AG09309 (cell line): ENCODE measurements at regions not wholly inside any gene's neighbourhood (a gene's known extent, or its start where the extent isn't known, plus 50 kb on each side); places are given as distances from the start of the nearest gene placed in this dataset.
"Not testable (repeated sequence)": the region's sequence is repeated elsewhere in the genome, so short reads cannot be mapped to it uniquely, and the experiment has no call there.

ENCODE experiments used
- DNase-seq: peaks from one replicate; pipeline ENCODE4 v3.0.0-alpha.2; 2010; ENCODE audit warnings: low read depth
- H3K4me3 ChIP-seq: 2 replicates; pipeline ENCODE4 v1.5.1; 2011; ENCODE audit warnings: mild to moderate bottlenecking, low read depth, low read length, moderate library complexity; ENCODE audit not compliant: control insufficient read depth
- TF ChIP-seq, protein P1 (sequence below): IDR thresholded peaks from 2 replicates; pipeline ENCODE4 v1.5.1; 2011; ENCODE audit warnings: mild to moderate bottlenecking, low read depth, low read length, inconsistent platforms; ENCODE audit not compliant: insufficient read depth, control insufficient read depth; ENCODE audit errors: missing control alignments

DNA sequence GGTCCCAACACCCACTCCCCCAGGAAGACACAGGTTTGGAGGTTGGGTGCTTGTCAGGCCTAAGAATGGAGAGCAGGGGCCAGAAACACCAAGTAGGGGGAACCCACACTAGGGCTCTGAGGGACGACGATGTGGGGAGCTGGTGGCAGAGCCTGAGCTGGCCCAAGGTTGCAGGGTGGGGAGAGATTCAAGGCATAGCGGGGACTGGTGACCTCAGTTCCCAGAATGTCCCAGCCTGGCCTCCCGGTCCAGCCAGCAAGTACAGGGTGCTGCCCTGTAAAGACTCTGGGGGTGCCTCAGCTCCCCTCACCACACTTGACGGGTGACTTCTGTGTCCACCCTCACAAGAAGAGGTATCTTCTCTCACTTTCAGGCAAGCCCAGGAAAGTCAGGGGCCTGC, 86.7 kb downstream of the ALG10 start:
- DNase-seq = no peak
- TF ChIP-seq, protein P1, sequence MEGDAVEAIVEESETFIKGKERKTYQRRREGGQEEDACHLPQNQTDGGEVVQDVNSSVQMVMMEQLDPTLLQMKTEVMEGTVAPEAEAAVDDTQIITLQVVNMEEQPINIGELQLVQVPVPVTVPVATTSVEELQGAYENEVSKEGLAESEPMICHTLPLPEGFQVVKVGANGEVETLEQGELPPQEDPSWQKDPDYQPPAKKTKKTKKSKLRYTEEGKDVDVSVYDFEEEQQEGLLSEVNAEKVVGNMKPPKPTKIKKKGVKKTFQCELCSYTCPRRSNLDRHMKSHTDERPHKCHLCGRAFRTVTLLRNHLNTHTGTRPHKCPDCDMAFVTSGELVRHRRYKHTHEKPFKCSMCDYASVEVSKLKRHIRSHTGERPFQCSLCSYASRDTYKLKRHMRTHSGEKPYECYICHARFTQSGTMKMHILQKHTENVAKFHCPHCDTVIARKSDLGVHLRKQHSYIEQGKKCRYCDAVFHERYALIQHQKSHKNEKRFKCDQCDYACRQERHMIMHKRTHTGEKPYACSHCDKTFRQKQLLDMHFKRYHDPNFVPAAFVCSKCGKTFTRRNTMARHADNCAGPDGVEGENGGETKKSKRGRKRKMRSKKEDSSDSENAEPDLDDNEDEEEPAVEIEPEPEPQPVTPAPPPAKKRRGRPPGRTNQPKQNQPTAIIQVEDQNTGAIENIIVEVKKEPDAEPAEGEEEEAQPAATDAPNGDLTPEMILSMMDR = no peak
- no peak overlapping the region for H3K4me3 ChIP-seq

DNA sequence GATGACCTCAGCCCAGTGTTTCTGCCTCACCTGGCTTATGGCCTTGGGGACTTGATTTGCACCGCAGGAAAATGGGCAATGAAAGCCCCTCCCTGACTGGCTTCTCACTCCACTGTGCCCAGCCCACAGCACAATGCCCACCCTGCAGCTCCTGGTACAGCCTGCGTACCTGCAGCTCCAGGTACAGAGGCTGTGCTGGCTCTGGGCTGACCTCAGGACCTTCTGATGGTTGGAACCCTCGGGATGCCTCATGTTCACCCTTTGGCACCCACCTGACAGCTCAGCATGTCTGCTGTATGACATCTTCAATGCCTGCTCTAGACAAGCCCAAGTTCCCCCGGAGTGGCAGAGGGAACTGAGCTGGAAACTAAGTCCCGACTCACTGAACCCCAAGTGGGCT, 87.1 kb downstream of the ALG10 start:
- TF ChIP-seq, protein P1 = no peak
- no peak for DNase-seq
- no peak overlapping the region for H3K4me3 ChIP-seq

DNA sequence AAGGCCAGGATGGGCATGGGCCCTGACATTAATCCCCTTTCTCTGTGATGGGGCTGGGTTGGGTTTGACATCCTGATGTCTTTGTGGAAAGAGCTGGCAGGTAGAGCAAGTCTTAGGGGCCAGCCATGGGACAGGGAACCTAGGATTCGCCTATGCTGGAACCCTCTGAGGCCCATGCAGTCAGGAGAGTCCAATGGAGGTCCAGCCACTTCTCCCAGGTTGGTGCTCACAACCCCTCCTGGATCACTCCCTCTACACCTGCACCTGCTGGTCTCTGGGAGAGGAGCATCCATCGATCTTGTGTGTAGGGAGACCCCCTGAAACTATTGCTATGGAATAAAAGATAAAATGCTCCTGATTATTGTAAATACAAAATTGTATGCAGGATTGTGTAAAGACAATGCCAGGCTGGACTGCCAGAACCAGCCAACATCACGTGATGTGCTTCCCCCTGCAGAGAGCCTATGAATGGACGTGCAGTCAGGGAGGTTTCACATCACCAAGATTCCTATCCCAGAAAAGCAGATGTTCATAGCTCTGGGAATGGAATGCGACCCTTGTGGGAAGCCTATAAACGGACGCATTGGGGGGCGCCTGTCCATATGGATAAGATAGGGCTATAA, 87.7 kb downstream of the ALG10 start:
- not testable (repeated sequence) for DNase-seq, H3K4me3 ChIP-seq

DNA sequence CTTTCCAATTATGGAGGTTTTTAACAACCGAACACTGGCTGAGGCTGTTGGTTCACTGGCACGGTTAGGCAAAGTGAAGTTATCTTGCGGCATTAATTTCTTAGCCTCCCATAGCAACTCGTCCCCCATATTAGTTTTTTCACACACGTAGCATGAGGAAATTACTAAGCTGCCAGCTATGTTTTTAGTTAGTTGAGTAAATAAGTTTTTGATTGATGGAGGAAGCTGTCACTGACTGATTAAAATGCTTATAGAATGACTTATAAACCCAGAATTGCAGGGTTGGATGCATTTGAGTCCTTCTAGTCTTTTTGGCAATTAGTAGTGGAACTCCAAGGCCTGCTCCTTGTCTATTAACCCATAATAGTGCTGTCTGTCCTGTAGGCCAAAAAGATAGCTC, 97.1 kb downstream of the ALG10 start:
- no peak overlapping the region for H3K4me3 ChIP-seq
- DNase-seq = no peak
- TF ChIP-seq, protein P1 = no peak

DNA sequence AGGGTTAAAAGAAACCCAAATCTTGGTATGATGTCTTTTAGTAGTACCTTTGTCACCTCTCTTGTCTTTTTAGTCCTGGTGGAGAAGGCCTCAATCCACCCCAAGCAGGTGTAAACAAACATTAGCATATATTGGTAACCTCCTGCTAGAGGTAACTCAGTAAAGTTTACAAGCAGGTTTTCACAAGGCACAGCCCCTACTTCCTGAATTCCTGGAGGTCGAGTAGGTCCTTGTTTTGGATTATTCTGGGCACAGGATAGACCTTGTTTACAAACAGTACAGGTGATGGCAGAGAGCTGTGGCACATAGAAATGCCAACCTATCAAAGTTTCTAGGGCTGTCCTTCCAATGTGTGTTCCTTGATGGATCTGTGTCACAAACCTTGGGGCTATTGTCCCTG, 99.1 kb downstream of the ALG10 start:
- no peak overlapping the region for H3K4me3 ChIP-seq
- TF ChIP-seq, protein P1 = no peak
- DNase-seq = no peak

DNA sequence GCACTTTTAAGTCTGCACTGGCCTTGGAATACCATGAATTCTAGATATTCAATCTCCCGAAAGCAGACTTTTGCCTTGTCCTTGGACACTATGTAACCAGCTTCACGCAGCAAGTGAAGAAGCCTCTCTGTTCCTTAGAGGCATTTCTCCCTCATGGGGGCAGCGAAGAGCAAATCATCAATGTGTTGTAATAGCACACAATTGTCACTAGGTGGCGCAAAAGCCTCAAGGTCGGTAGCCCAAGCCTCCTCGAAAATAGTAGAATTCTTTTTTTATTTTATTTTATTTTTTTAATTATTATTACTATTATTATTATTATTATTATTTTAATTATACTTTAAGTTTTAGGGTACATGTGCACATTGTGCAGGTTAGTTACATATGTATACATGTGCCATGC, 100.8 kb downstream of the ALG10 start:
- not testable (repeated sequence) for H3K4me3 ChIP-seq
- DNase-seq = peak; percentile 17
- TF ChIP-seq, protein P1 = peak; percentile 91

DNA sequence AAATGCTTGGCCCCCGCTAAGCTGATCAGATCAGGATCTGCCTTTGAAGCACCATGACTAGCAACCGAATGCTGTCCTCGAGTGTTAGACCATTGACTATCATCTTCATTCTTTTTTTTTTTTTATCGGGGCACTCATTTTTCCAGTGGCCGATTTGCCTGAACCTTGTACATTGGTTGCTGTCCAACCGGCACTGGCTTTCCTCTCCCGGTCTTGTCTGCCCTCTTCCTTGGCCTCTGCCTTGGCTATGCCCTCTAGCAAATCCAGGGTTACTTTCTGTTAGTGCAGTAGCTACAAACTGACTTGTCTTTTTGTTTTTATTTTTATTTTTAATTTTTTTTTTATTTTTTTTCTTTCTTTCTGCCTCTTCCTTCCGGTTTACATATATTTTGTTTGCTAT, 102.3 kb downstream of the ALG10 start:
- DNase-seq = no peak
- TF ChIP-seq, protein P1 = no peak
- H3K4me3 ChIP-seq = no peak overlapping the region
